Bronchial epithelial cell (primary cell): ENCODE measurements at regions not wholly inside any gene's neighbourhood (a gene's known extent, or its start where the extent isn't known, plus 50 kb on each side); places are given as distances from the start of the nearest gene placed in this dataset.

Experiments used
- DNase-seq: peaks from one replicate; pipeline ENCODE4 v3.0.0-alpha.2; 2010; ENCODE audit warnings: low read depth
- FAIRE-seq: peaks from 2 replicates; lab custom pipeline; 2011; peaks lifted over from hg19 to GRCh38; lab: Jason Lieb, UNC
- H3K27me3 ChIP-seq: 2 replicates; pipeline ENCODE4 v1.5.1; 2011; ENCODE audit warnings: low read length; ENCODE audit not compliant: control insufficient read depth, insufficient read depth
- H3K36me3 ChIP-seq: 2 replicates; pipeline ENCODE4 v1.5.1; 2011; ENCODE audit warnings: low read length; ENCODE audit not compliant: control insufficient read depth, insufficient read depth
- H3K4me3 ChIP-seq: 2 replicates; pipeline ENCODE4 v1.5.1; 2011; ENCODE audit warnings: mild to moderate bottlenecking, low read depth, low read length, control low read depth
- TF ChIP-seq, protein P1 (sequence below): IDR thresholded peaks from 2 replicates; pipeline ENCODE4 v1.5.1; 2011; ENCODE audit warnings: mild to moderate bottlenecking, moderate library complexity, low read length, control low read depth, inconsistent platforms; ENCODE audit not compliant: insufficient read depth, severe bottlenecking

DNA sequence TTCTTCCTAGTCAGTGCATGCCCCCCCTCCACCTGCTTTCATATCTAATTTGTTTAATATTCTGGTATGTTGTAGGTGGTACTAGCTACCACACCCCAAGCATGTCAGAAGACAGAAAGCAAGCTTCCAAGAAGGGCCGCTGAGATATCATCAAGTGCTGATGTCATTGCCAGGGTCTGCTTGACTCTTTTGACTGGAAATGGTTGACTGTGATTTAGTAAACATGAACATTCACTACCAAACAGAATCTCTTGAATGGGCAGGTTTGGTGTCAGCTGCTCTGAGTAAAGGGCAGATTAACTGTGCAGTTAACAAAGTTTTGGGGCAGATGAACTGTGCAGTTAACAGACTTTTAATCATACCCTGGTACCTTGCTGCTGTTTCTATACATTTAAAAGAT lies 244.2 kb upstream of the SATB1 start:
- Histone ChIP-seq H3K36me3 (no peaks in the 10 kb centered on the region), H3K4me3 (no peak overlapping the region), H3K27me3 (no peaks in the 10 kb centered on the region)
- no peak for DNase-seq
- TF ChIP-seq, protein P1, sequence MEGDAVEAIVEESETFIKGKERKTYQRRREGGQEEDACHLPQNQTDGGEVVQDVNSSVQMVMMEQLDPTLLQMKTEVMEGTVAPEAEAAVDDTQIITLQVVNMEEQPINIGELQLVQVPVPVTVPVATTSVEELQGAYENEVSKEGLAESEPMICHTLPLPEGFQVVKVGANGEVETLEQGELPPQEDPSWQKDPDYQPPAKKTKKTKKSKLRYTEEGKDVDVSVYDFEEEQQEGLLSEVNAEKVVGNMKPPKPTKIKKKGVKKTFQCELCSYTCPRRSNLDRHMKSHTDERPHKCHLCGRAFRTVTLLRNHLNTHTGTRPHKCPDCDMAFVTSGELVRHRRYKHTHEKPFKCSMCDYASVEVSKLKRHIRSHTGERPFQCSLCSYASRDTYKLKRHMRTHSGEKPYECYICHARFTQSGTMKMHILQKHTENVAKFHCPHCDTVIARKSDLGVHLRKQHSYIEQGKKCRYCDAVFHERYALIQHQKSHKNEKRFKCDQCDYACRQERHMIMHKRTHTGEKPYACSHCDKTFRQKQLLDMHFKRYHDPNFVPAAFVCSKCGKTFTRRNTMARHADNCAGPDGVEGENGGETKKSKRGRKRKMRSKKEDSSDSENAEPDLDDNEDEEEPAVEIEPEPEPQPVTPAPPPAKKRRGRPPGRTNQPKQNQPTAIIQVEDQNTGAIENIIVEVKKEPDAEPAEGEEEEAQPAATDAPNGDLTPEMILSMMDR: no peak
- no peak for FAIRE-seq

DNA sequence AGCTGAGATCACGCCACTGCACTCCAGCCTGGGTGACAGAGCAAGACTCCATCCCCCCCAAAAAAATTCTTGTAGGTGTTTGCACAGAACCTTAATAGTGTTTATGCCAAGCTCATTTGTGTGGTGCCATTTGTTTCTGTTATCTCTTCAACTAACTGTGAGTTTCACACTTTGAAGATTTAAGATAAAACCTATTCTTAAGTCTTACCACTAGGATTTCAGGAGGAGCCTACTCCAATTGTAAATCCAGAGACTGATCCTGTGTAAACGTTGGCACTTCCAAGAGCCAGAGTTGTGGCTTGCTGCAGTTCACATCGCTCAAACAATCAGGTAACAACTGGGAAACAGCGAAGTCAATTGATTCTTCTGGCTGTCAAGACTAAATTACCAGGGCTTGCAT lies 242.4 kb upstream of the SATB1 start:
- FAIRE-seq: no peak
- no peaks in the 10 kb centered on the region for H3K36me3 ChIP-seq
- DNase-seq: no peak
- no peaks in the 10 kb centered on the region for H3K27me3 ChIP-seq
- TF ChIP-seq, protein P1: no peak
- no peak overlapping the region for H3K4me3 ChIP-seq

DNA sequence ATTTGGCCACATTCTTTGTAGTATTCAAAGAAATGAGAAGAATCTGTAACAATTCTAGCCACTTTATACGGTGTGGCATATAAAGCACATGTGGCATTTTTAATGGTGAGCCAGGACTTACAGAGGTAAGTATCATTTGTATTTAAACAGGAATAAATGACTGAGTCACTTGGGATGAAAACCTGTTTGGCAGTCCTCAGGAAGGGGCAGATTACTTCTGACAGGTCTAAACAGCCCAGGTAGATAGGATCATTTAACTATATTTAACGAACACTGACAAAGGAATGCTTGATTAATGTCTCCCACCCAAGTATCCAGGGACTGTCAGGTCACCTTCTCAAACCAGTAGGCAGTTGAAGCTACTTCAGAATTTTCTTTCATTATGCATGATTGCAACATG lies 241.5 kb upstream of the SATB1 start:
- Histone ChIP-seq H3K27me3 (no peaks in the 10 kb centered on the region), H3K4me3 (no peak overlapping the region), H3K36me3 (no peaks in the 10 kb centered on the region)
- TF ChIP-seq, protein P1: no peak
- DNase-seq: peak; percentile 88
- FAIRE-seq: peak; percentile 72

DNA sequence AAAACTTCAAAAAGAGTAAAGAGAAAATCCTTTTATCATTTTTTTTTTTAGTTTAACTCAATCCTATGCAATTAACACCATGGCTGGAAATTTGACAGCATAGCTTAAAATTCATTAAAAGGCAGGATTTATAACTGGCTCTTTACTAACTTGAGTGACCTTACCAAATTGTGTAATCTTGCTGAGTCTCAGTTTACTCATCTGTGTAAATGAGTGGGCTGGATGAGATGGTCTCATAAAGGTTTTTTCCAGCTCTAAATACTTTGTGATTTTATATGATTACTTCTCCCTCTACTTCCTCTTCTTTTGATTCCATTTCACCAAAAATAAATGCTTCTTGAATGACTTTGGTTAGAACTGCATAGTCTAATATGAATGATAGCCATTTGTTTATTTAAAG lies 234.9 kb upstream of the SATB1 start:
- no peaks in the 10 kb centered on the region for H3K36me3 ChIP-seq
- no peak overlapping the region for H3K4me3 ChIP-seq
- H3K27me3 ChIP-seq: no peaks in the 10 kb centered on the region
- FAIRE-seq (no peak), DNase-seq (peak; percentile 77)
- TF ChIP-seq, protein P1: no peak

DNA sequence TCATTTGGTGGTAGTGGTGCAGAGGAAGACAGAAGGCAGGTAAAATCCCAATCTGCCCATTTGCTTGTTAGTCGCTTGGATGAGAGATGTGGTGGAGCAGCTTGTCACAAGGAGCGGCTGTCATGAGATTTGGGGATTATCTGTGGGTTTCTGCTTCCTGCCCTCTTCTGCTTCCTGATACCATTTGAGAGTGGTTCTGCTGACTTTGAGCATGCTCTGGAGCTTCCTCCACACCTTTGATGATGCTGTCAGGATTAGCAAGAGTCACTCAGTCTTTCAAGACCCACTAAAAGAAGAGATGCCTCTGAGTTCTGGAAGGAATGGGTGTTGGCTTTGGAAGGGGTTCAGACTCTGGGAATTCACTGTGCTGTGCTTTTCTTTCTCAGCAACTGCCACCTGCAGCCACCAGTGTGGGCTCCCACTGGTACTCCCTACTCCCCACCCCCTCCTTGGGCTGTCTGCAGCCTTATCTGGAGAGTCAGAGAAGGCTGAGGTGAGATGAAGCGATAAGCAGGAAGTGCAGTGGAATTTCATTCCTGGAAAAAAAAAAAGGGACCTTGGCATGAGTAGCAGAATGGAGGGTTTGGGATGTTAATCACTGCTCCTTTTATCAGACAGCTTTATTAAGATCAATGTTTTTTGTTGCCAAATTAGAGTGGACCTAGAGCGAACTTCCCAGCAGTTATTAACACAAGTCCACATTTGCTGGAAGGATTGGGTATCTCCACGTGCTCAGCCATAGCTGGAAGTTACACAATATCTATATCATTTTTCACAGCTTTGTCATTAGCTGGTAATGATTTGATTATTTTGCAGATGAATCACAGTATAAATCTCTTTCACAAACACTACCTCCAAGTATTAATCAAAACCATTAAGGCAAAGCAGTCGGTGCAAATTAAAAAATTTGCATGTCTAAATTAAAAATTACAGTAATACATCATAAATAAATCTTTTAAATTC lies 233.0 kb upstream of the SATB1 start:
- Histone ChIP-seq H3K36me3 (no peaks in the 10 kb centered on the region), H3K27me3 (no peaks in the 10 kb centered on the region), H3K4me3 (no peak overlapping the region)
- FAIRE-seq (no peak), DNase-seq (peak; percentile 91)
- TF ChIP-seq, protein P1: no peak

DNA sequence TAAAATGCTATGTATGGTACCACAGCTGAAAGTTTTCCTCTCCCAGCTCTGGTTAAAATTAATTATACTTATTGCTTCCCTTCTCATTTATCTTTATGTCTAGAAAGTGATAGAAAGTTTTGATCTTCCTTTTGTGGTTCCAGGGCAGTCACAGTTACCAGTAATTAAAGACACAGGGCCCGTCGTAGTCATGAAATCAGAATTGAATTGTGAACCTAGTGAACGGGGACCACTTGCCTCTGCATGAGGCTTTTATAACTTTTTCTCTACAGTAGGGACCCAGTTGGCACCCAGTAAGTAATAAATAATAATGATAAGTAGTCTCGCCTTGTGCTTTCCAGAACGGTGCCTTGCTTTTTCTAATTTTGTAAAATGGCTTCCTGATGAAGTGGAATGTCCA lies 231.7 kb upstream of the SATB1 start:
- no peaks in the 10 kb centered on the region for H3K27me3 ChIP-seq
- no peak for FAIRE-seq
- H3K36me3 ChIP-seq: no peaks in the 10 kb centered on the region
- H3K4me3 ChIP-seq: no peak overlapping the region
- TF ChIP-seq, protein P1: no peak
- DNase-seq: no peak
